ENCODE measurements at regions not wholly inside any gene's neighbourhood (a gene's known extent, or its start where the extent isn't known, plus 50 kb on each side); places are given as distances from the start of the nearest gene placed in this dataset.
A peak's percentile ranks its signal among the peaks of the same experiment; 100 is the strongest.
"Not testable (repeated sequence)": the region's sequence is repeated elsewhere in the genome, so short reads cannot be mapped to it uniquely, and the experiment has no call there.

- intact Hi-C loops (cut with micrococcal nuclease): no loop called here
- ATAC-seq: no peak
- no peak for DNase-seq
These were observed 267.3 kb downstream of the TFAP2C start for GRCh38 chr20:56896447-56896846.

DNA sequence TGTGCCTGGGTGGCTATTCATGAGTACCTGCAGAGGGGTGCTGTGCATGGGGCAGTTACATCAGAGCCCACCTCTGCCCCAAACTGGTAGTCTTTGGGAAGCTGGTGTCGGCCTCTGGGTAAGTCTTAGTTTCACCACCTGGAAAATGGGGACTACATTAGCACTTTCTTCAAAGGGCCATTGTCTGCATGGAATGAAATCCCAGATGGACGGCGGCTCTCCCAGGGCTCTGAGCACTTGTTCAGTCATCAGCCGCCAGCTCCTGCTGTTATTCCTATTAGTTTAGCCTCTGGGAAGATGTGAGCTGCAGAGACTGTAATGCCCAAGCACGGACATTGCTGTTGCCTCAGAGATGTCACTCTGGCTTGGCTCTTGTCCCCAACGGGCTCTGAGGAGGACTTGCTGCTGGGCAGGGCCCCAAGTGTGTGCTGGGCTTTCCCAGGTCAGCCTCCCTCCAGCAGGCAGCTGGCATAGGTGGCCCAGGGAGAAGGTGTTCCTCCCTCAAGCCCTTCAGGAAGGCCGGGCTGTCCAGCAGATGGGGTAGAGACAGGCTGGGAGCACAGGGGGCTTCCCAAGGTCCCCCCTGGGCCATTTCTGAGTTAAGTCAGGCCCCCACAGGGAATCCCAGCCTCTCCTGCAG lies 268.3 kb downstream of the TFAP2C start:
- no peak for DNase-seq
- intact Hi-C loops (cut with micrococcal nuclease): no loop called here
- no peak for ATAC-seq

- no peak for ATAC-seq
- intact Hi-C loops (cut with micrococcal nuclease): no loop called here
- DNase-seq: no peak
These were observed 268.8 kb downstream of the TFAP2C start for GRCh38 chr20:56897958-56898349.

DNA sequence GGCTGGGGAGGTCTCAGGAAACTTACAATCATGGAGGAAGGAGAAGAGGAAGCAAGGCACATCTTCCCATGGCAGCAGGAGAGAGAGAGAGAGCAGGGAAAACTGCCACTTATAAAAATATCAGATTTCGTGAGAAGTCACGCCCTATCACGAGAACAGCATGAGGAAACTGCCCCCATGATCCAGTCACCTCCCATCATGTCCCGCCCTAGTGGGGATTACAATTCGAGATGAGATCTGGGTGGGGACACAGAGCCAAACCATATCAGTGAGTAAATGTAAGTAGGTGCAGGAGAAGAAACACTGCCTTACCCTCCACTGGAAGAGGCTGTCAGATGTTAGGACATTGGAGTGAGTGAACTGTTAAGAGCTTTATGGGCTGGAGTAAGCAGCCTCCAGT lies 270.4 kb downstream of the TFAP2C start:
- DNase-seq (no peak), ATAC-seq (no peak)
- intact Hi-C loops (cut with micrococcal nuclease): no loop called here

DNA sequence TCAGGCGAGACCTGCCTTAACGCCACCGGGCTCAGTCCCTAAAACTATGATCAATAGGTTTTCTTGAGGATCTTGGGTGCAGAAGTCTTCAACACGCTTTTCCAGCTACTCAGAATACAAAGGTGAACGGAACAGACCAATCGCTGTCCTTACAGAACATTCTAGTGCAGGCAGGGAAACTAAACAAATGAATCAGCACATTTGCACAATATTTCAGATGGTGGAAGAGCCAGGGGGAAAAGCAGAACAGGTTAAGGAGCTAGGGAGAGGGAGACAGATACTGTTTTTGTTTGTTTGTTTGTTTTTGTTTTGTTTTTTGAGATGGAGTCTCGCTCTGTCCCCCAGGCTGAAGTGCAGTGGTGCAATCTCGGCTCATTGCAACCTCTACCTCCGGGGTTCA lies 271.1 kb downstream of the TFAP2C start:
- ATAC-seq (no peak), DNase-seq (no peak)
- intact Hi-C loops (cut with micrococcal nuclease): no loop called here

DNA sequence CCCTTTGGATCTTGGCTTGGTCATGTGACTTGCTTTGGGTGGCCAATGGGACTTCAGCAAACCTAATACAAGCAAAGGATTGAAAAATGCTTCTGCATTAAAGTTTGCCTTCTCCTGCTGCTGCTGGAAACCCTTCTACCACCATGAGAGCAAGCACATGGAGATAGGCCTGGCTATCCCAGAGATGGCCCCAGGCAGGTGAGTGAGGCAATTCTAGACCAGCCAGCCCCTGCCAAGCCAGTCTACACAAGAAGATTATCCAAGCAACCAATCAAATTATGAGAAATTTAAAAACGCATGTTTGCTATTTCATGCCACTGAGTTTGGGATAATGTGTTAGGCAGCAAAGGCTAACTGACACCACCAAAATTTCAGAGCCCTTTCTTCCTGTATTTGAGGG lies 274.3 kb downstream of the TFAP2C start:
- DNase-seq: no peak
- intact Hi-C loops (cut with micrococcal nuclease): no loop called here
- ATAC-seq: no peak

DNA sequence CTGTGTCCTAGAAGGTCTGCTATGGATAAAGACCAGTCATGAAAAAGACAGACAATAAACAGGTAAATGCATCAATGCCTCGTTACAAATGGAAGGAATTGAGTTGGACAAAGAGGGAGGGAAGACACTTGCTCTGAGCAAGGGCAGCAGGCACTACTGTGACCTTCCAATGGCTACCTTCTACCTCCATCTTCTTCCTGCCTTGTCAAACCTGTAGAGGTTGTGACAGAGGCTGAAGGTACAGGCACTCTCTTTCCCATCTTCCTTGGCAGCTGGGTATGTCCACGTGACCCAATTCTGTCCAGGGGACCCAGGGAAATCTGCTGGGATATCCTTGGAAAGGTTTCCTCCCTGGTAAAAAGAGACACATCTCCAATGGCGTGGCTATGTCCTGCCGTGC lies 274.8 kb downstream of the TFAP2C start:
- ATAC-seq (no peak), DNase-seq (no peak)
- intact Hi-C loops (cut with micrococcal nuclease): no loop called here

- intact Hi-C loops (cut with micrococcal nuclease): no loop called here
- ATAC-seq (no peak), DNase-seq (no peak)
These were observed 281.0 kb downstream of the TFAP2C start for GRCh38 chr20:56909918-56910714.

GRCh38 chr20:56911946-56912345 lies 282.8 kb downstream of the TFAP2C start:
- intact Hi-C loops (cut with micrococcal nuclease): no loop called here
- no peak for DNase-seq
- no peak for ATAC-seq

DNA sequence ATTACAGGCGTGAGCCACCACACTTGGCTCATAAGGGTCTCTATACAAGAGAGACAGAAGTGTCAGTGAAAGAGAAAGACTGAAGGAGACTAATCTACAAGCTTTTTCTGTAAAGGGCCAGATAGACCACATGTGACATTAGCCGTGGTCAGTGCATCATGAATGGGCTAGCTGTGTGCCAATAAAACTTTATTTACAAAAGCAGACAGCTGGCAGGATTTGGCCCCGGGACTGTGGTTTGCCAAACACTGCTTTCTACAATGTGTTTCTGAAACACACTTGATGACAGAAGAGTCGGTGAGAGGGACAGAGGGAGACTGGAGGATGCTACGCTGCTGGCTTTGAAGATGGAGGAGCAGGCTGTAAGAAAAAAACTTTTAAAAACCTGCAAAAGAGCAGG lies 285.4 kb downstream of the TFAP2C start:
- ATAC-seq (no peak), DNase-seq (no peak)
- intact Hi-C loops (cut with micrococcal nuclease): no loop called here

DNA sequence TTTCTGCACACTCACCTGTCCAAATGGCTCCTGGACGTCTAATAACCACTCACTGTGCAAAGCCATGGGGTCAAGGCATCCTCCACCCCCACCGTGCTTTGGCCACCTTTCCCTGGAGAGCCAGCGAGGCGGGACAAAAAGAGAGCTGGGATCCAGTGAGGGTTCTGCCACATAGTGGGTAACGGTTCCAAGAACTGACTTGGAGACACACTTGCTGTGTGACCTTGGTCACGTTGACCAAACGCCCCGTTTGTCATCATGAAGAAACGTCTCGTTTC lies 287.2 kb downstream of the TFAP2C start:
- DNase-seq (no peak), ATAC-seq (no peak)
- intact Hi-C loops (cut with micrococcal nuclease): no loop called here

GRCh38 chr20:56920041-56920440 lies 290.9 kb downstream of the TFAP2C start:
- DNase-seq; intact Hi-C loops (cut with micrococcal nuclease); ATAC-seq: not testable (repeated sequence)

- intact Hi-C loops (cut with micrococcal nuclease): no loop called here
- ATAC-seq (no peak), DNase-seq (no peak)
These were observed 293.4 kb downstream of the TFAP2C start for GRCh38 chr20:56922497-56922896.

DNA sequence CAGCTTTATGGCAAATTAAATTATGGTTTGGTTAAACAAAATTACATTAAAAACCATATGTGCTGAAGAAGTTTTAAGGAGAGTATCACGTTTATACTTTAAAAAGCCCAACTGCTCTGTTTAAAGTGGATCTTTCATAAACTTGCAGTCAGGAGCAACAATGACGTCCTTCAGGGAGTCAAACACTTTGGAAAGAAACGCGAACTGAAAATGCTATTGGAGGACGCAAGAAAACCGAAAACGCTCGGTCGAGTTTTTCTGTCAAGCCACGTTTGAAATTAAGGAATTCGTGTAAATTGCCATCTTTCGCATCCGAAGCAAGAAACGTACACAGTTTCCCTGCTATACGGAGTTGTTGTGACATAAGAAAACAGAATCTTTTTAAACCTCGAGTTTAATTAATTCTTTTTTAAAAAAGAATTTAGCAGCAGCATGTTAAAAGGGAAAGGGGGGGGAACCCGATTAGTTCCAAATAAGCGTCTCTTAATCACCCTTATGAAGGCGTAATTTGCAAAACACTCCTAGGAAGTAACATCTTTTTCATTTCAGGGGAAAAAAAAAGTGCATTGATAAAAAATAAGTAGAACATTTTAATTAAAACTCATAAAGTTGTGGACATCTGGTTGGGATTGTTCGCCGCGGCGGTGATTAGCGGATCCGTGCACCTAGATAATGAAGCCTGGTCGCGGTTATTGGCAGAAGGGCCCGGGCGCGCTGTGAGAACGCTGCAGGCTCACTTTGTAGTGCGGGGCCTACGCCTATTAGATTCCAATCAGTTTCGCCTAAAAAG lies 295.4 kb downstream of the TFAP2C start:
- ATAC-seq (no peak), DNase-seq (no peak)
- intact Hi-C loops (cut with micrococcal nuclease): no loop called here

- intact Hi-C loops (cut with micrococcal nuclease): no loop called here
- peak; percentile 27 for DNase-seq
- no peak for ATAC-seq
These were observed 296.1 kb downstream of the TFAP2C start for GRCh38 chr20:56925082-56925830.

DNA sequence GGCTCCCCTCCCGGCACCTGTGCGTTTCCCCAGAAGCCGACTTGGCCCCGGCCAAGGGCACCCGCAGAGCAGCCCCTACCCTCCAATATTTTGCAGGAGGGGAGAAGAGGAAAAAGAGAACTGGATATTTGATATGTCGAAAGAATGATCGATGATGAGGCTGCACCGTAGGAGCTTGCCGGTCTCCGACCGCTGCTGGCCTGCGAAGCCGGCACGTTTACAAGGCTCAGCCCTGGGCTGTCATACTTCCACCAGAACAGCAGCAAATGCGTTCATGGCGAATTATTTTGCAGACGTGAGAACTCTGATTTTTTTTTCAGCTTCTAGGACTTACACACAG lies 296.7 kb downstream of the TFAP2C start:
- ATAC-seq (no peak), DNase-seq (no peak)
- intact Hi-C loops (cut with micrococcal nuclease): no loop called here

DNA sequence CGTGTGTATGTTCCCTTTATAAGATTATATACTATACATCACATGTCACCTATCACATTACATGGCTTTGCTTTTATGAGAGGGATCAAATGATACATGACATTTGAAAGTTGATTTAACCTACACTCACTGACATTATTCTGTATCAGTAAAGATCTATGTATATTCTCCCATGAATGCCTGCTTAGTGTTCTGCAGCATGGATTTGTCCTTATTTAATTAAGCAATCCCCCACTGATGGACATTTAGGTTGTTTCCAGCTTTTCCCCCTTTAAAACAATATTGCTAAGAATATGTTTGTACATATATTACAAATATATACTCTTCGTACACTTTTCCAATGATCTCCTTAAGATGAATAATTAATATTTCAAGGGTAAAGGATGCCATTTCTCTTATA lies 297.4 kb downstream of the TFAP2C start:
- intact Hi-C loops (cut with micrococcal nuclease): no loop called here
- DNase-seq: no peak
- ATAC-seq: no peak

- no peak for ATAC-seq
- intact Hi-C loops (cut with micrococcal nuclease): no loop called here
- no peak for DNase-seq
These were observed 298.0 kb downstream of the TFAP2C start for GRCh38 chr20:56927127-56927526.

- no peak for DNase-seq
- ATAC-seq: no peak
- intact Hi-C loops (cut with micrococcal nuclease): no loop called here
These were observed 298.9 kb downstream of the TFAP2C start for GRCh38 chr20:56928007-56928406.

DNA sequence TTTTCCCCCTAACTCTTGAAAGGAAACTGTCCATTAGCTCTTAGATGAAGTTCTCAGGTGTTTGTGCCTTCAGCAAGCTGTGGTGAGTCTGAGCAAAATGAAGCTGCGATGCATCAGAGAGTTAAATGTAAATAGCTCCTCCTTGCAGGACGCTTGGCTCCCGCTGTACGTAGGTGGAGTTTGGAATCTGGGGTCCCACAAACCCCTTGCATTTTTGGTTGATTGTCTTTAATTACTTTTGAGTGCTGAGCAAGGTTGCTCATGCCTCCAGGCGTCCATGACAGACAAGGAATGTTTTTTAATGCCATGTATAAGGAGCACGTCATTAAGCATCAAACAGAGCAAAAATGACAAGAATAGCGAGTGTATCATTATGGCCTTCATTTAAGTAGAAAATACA lies 300.5 kb downstream of the TFAP2C start:
- DNase-seq (no peak), ATAC-seq (no peak)
- intact Hi-C loops (cut with micrococcal nuclease): no loop called here

Measured in left ventricle myocardium superior (tissue), 1 donor.